ENCODE measurements at regions not wholly inside any gene's neighbourhood (a gene's known extent, or its start where the extent isn't known, plus 50 kb on each side); places are given as distances from the start of the nearest gene placed in this dataset.

GRCh38 chr7:130929896-130930659 lies 196.1 kb upstream of the KLF14 start:
- TF ChIP-seq CTCF (IDR thresholded peaks at IDR 0.05) = no peak

- no peak for TF ChIP-seq CTCF (IDR thresholded peaks at IDR 0.05)
These were observed 196.7 kb upstream of the KLF14 start for GRCh38 chr7:130930681-130931080.

GRCh38 chr7:130931423-130931822 lies 197.4 kb upstream of the KLF14 start:
- TF ChIP-seq CTCF (IDR thresholded peaks at IDR 0.05) = no peak

- no peak for TF ChIP-seq CTCF (IDR thresholded peaks at IDR 0.05)
These were observed 198.1 kb upstream of the KLF14 start for GRCh38 chr7:130932088-130932487.

GRCh38 chr7:130932667-130933432 lies 198.8 kb upstream of the KLF14 start:
- TF ChIP-seq CTCF (IDR thresholded peaks at IDR 0.05) = no peak

GRCh38 chr7:130933919-130934318 lies 199.9 kb upstream of the KLF14 start:
- TF ChIP-seq CTCF (IDR thresholded peaks at IDR 0.05) = no peak

GRCh38 chr7:130935564-130936157 lies 201.7 kb upstream of the KLF14 start:
- no peak for TF ChIP-seq CTCF (IDR thresholded peaks at IDR 0.05)

All from LNCAP (cell line).